GM12875 (cell line): ENCODE measurements at regions not wholly inside any gene's neighbourhood (a gene's known extent, or its start where the extent isn't known, plus 50 kb on each side); places are given as distances from the start of the nearest gene placed in this dataset.
"Not testable (repeated sequence)": the region's sequence is repeated elsewhere in the genome, so short reads cannot be mapped to it uniquely, and the experiment has no call there.

Source experiments
- H3K4me3 ChIP-seq: one replicate; pipeline ENCODE4 v1.5.1; 2011; ENCODE audit warnings: low read depth, low read length, control low read depth
- TF ChIP-seq, protein P1 (sequence below): IDR thresholded peaks from 2 replicates; pipeline ENCODE4 v1.5.1; 2011; ENCODE audit warnings: low read depth, mild to moderate bottlenecking, control low read depth, inconsistent platforms, low read length, moderate library complexity, borderline replicate concordance; ENCODE audit not compliant: insufficient read depth

DNA sequence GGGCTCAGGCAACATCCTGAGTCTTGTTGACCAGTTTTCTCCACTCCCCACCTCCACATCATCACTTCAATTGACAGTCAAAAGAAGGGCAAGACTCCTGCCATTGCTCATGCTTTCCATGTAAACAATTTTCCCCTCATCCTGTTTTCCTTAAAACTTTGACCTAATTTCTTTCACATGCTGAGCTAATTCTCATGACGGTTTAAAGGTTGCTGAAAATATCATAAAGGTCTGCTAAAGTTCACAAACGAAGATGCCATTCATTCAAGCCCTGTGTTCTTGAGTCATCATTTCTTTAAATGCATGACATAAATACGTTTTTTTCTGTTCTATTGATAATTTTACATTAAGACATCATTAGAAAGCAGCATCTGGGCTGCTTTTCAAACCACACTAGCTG lies 353.9 kb downstream of the NKX6-1 start:
- TF ChIP-seq, protein P1, sequence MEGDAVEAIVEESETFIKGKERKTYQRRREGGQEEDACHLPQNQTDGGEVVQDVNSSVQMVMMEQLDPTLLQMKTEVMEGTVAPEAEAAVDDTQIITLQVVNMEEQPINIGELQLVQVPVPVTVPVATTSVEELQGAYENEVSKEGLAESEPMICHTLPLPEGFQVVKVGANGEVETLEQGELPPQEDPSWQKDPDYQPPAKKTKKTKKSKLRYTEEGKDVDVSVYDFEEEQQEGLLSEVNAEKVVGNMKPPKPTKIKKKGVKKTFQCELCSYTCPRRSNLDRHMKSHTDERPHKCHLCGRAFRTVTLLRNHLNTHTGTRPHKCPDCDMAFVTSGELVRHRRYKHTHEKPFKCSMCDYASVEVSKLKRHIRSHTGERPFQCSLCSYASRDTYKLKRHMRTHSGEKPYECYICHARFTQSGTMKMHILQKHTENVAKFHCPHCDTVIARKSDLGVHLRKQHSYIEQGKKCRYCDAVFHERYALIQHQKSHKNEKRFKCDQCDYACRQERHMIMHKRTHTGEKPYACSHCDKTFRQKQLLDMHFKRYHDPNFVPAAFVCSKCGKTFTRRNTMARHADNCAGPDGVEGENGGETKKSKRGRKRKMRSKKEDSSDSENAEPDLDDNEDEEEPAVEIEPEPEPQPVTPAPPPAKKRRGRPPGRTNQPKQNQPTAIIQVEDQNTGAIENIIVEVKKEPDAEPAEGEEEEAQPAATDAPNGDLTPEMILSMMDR, result no peak
- H3K4me3 ChIP-seq, result no peak overlapping the region

DNA sequence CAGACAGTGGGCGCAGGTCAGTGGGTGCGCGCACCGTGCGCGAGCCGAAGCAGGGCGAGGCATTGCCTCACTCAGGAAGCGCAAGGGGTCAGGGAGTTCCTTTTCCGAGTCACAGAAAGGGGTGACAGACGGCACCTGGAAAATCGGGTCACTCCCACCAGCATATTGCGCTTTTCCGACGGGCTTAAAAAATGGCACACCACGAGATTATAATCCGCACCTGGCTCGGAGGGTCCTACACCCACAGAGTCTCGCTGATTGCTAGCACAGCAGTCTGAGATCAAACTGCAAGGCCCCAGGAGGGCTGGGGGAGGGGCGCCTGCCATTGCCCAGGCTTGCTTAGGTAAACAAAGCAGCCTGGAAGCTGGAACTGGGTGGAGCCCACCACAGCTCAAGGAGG lies 372.2 kb downstream of the NKX6-1 start:
- not testable (repeated sequence) for H3K4me3 ChIP-seq

DNA sequence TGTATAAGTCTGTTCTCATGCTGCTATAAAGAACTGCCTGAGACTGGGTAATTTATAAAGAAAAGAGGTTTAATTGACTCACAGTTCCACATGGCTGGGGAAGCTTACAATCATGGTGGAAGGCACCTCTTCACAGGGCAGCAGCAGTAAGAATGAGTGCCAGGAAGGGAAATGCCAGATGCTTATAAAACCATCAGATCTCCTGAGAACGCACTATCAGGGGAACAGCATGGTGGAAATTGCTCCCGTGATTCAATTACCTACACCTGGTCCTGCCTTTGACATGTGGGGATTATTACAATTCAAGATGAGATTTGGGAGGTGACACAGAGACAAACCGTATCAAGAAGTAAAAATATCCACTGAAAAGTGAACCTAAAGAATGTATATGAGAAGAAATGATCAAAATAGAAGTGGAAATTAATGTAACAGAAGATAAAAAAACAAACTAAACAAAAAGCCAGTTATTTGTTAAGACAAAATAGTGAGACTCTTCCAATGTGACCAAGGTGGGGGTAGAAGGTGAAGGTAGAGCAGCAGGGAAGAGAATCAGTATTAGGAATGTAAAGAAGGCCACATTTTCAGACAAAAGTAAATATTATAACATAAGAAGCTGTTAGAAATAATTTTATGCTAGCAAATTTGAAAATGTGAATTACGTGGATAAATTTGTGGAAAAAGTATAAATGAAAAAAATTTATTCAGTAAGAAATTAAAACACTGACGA lies 372.9 kb downstream of the NKX6-1 start:
- H3K4me3 ChIP-seq, result no peak overlapping the region
- TF ChIP-seq, protein P1, result no peak

DNA sequence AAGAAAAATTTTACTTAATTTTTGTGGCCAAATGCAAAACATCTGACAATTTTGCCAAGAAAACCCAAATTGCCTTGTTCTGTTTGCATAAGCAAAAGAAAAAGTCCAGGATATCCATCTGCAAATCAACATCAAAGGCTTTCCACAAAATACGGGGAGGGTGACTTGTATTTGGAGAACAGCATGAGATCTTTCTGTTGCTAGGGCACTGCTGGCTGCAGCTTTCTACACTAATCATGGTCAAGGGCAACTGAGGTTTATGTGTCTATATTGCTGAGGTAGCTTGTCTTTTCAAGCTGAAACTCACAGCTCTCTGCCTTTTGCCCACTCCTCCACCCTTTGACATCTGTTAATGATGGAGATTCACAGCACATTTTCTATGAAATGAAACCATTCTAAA lies 389.1 kb downstream of the NKX6-1 start:
- H3K4me3 ChIP-seq, result no peak overlapping the region
- TF ChIP-seq, protein P1, result no peak

DNA sequence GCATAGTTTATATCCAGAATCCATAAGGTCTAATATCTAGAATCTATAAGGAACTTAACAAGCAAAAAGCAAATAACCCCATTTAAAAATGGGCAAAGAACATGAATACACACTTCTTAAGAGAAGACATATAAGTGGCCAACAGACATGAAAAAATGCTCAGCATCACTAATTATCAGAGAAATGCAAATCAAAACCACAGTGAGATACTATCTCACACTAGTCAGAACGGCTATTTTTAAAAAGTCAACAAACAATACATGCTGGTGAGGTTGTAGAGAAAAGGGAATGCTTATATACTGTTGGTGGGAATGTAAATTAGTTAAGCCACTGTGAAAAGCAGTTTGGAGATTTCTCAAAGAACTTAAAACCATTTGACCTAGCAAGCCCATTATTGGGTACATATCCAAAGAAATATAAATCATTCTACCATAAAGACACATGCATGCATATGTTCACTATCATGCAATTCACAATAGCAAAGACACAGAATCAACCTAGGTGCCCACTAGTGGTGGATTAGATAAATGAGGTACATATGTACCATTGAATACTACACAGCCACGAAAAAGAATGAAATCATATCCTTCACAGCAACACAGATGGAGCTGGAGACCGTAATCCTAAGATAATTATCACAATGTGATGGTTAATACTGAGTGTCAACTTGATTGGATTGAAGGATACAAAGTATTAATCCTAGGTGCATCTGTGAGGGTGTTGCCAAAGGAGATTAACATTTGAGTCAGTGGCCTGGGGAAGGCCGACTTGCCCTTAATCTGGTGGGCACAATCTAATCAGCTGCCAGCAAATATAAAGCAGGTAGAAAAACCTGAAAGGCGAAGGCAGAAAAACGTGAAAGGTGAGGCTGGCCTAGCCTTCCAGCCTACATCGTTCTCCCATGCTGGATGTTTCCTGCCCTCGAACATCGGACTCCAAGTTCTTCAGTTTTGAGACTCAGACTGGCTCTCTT lies 397.2 kb downstream of the NKX6-1 start:
- not testable (repeated sequence) for H3K4me3 ChIP-seq

DNA sequence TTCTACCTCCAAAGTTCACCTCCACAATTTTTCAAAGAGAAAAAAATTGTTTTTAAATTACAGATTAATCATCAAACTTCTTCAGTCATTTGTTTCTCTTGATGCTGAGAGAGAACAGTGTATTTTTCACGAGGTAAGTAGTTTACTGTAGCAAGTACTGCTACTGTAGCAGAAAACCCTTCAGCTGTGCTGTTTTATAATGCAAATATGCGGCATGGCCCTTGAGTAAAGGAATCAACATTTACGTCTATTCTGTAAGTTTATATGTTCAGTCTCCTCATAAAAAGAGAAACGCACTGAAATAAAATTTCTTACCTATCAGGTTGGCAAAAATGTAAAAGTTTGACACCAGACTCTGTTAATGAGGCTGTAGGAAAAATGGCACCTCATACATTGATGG lies 399.0 kb downstream of the NKX6-1 start:
- TF ChIP-seq, protein P1, result no peak
- no peak overlapping the region for H3K4me3 ChIP-seq

DNA sequence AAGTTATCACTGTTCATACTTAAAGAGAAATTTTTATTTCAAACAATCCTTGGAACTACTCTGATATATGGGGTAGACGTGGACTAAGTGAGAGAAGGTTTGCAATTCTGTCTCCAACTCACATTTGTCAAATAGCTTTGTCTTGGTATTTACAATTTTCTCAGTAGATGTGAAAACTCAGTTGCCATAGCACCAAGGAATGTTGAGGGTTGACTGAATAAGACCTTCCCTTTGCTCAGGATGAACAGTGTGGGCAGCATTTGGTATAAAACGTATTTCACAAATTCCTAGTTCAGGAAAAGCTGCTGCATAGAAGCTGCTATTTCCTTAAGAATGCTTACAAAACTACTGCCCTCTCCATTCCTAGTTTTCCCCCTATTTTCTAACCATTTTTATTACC lies 399.5 kb downstream of the NKX6-1 start:
- H3K4me3 ChIP-seq, result no peak overlapping the region
- TF ChIP-seq, protein P1, result no peak

DNA sequence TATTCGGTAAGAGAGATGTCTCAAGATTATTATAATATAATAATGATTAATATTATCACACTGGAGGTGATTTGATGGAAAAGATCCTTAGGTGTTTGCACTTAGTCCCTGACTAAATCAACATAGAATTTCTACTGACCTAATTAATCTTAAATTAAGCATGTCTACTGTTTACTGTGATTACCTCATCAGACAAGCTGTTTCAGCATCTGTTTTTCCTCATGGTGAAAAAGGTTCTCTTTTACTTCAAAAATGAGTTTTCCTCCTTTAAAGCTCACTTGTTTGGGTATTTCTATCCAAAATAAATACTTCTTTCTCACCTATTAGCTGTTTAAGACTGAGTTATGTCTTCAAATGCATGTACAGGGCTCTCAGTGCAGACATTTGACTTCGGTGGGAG lies 407.8 kb downstream of the NKX6-1 start:
- TF ChIP-seq, protein P1, result no peak
- H3K4me3 ChIP-seq, result no peak overlapping the region
